ENCODE measurements at regions not wholly inside any gene's neighbourhood (a gene's known extent, or its start where the extent isn't known, plus 50 kb on each side); places are given as distances from the start of the nearest gene placed in this dataset.

DNA sequence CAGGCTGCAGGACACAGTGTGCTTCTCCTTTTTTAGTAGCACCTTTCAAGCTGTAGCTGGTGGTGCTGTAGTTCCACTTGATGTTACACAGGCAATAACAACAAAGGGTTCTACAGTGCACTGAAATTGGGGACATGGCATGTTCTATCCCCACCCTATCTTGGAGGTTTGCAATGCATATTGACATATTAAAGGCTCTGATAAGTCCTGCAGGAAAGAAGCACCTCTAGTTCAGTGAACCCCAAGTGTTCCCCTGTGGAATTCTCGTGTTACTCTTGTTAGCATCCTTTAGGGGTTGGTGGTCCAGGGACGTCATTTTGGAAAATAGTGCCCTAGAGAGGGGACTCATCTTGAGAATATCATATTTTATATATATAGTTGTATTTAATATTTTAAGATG, 337.6 kb downstream of the DHX35 start:
- TF ChIP-seq POLR2A (IDR thresholded peaks at IDR 0.05) (no peak), CTCF (IDR thresholded peaks at IDR 0.05) (no peak)

Measured in body of pancreas (tissue), 4 donors.